ENCODE measurements at regions not wholly inside any gene's neighbourhood (a gene's known extent, or its start where the extent isn't known, plus 50 kb on each side); places are given as distances from the start of the nearest gene placed in this dataset.

DNA sequence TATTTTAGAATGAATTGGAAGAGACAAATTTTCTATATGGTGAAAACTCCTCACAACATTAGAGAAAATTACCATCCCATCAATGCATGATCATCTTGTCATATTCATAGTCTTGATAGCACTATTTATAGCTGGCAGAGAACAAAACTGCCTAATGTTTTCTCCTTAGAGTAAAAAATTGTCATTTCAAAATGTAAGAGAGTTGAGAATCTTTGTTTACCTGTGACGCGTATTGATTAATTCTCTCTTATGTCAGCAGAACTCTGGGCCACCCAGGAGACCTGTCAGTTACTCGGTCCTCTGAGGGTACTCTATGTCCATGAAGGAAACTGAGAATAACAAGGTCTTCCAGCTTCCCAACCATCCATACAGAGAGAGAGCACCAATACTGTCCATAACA is 381.4 kb upstream of the ZP4 start:
- TF ChIP-seq, protein P1, sequence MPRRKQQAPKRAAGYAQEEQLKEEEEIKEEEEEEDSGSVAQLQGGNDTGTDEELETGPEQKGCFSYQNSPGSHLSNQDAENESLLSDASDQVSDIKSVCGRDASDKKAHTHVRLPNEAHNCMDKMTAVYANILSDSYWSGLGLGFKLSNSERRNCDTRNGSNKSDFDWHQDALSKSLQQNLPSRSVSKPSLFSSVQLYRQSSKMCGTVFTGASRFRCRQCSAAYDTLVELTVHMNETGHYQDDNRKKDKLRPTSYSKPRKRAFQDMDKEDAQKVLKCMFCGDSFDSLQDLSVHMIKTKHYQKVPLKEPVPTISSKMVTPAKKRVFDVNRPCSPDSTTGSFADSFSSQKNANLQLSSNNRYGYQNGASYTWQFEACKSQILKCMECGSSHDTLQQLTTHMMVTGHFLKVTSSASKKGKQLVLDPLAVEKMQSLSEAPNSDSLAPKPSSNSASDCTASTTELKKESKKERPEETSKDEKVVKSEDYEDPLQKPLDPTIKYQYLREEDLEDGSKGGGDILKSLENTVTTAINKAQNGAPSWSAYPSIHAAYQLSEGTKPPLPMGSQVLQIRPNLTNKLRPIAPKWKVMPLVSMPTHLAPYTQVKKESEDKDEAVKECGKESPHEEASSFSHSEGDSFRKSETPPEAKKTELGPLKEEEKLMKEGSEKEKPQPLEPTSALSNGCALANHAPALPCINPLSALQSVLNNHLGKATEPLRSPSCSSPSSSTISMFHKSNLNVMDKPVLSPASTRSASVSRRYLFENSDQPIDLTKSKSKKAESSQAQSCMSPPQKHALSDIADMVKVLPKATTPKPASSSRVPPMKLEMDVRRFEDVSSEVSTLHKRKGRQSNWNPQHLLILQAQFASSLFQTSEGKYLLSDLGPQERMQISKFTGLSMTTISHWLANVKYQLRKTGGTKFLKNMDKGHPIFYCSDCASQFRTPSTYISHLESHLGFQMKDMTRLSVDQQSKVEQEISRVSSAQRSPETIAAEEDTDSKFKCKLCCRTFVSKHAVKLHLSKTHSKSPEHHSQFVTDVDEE (CRISPR knock-in tag; IDR thresholded peaks at IDR 0.05) = no peak
- TF ChIP-seq RARB (CRISPR knock-in tag; IDR thresholded peaks at IDR 0.05) = no peak
- TF ChIP-seq, protein P2, sequence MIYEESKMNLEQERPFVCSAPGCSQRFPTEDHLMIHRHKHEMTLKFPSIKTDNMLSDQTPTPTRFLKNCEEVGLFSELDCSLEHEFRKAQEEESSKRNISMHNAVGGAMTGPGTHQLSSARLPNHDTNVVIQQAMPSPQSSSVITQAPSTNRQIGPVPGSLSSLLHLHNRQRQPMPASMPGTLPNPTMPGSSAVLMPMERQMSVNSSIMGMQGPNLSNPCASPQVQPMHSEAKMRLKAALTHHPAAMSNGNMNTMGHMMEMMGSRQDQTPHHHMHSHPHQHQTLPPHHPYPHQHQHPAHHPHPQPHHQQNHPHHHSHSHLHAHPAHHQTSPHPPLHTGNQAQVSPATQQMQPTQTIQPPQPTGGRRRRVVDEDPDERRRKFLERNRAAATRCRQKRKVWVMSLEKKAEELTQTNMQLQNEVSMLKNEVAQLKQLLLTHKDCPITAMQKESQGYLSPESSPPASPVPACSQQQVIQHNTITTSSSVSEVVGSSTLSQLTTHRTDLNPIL (CRISPR knock-in tag; IDR thresholded peaks at IDR 0.05; ENCODE audit: low read depth) = no peak
- no peak for TF ChIP-seq CSDC2 (CRISPR knock-in tag; IDR thresholded peaks at IDR 0.05)
- no peak for TF ChIP-seq ESRRG (CRISPR knock-in tag; IDR thresholded peaks at IDR 0.05)
- ATAC-seq = no peak

DNA sequence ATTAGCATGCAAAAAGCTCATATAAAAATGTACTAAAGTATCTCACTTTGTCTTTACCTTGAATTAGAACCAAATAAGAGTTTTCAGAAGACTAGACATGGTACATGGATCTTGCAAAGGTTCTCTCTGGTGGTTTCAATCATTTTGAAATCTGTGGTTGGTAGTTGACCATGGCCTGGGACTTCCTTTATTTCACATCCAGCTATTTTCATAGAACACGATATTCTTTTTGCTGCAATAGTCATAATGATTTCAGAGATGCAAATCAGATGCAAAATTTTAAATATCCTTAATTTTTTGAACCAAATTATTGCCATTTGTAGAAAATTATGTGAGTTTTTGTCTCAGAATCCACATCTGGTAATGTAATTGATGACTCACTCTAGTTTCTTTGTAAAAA is 375.1 kb upstream of the ZP4 start:
- TF ChIP-seq TOX (CRISPR knock-in tag; IDR thresholded peaks at IDR 0.05; ENCODE audit: borderline replicate concordance) = no peak
- TF ChIP-seq ZFP3 (CRISPR knock-in tag; IDR thresholded peaks at IDR 0.05) = no peak
- TF ChIP-seq, protein P3, sequence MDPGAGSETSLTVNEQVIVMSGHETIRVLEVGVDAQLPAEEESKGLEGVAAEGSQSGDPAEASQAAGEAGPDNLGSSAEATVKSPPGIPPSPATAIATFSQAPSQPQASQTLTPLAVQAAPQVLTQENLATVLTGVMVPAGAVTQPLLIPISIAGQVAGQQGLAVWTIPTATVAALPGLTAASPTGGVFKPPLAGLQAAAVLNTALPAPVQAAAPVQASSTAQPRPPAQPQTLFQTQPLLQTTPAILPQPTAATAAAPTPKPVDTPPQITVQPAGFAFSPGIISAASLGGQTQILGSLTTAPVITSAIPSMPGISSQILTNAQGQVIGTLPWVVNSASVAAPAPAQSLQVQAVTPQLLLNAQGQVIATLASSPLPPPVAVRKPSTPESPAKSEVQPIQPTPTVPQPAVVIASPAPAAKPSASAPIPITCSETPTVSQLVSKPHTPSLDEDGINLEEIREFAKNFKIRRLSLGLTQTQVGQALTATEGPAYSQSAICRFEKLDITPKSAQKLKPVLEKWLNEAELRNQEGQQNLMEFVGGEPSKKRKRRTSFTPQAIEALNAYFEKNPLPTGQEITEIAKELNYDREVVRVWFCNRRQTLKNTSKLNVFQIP (CRISPR knock-in tag; IDR thresholded peaks at IDR 0.05; ENCODE audit: borderline replicate concordance, low read depth) = no peak
- TF ChIP-seq, protein P4, sequence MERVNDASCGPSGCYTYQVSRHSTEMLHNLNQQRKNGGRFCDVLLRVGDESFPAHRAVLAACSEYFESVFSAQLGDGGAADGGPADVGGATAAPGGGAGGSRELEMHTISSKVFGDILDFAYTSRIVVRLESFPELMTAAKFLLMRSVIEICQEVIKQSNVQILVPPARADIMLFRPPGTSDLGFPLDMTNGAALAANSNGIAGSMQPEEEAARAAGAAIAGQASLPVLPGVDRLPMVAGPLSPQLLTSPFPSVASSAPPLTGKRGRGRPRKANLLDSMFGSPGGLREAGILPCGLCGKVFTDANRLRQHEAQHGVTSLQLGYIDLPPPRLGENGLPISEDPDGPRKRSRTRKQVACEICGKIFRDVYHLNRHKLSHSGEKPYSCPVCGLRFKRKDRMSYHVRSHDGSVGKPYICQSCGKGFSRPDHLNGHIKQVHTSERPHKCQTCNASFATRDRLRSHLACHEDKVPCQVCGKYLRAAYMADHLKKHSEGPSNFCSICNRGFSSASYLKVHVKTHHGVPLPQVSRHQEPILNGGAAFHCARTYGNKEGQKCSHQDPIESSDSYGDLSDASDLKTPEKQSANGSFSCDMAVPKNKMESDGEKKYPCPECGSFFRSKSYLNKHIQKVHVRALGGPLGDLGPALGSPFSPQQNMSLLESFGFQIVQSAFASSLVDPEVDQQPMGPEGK (CRISPR knock-in tag; IDR thresholded peaks at IDR 0.05; ENCODE audit: borderline replicate concordance) = no peak
- TF ChIP-seq SNAI2 (CRISPR knock-in tag; IDR thresholded peaks at IDR 0.05) = no peak
- no peak for TF ChIP-seq BACH2 (CRISPR knock-in tag; IDR thresholded peaks at IDR 0.05; ENCODE audit: borderline replicate concordance)
- TF ChIP-seq PPARA (CRISPR knock-in tag; IDR thresholded peaks at IDR 0.05; ENCODE audit: borderline replicate concordance) = no peak
- TF ChIP-seq RARB (CRISPR knock-in tag; IDR thresholded peaks at IDR 0.05) = no peak
- TF ChIP-seq ISL1 (CRISPR knock-in tag; IDR thresholded peaks at IDR 0.05) = no peak
- no peak for ATAC-seq

GRCh38 chr1:238264951-238265350 is 374.2 kb upstream of the ZP4 start:
- no peak for ATAC-seq
- no peak for TF ChIP-seq TCF4 (CRISPR knock-in tag; IDR thresholded peaks at IDR 0.05; ENCODE audit: borderline replicate concordance)
- no peak for TF ChIP-seq OSR1 (CRISPR knock-in tag; IDR thresholded peaks at IDR 0.05)

GRCh38 chr1:238258510-238258909 is 367.8 kb upstream of the ZP4 start:
- ATAC-seq = no peak
- TF ChIP-seq SNAI2 (CRISPR knock-in tag; IDR thresholded peaks at IDR 0.05) = no peak

GRCh38 chr1:238257018-238257621 is 366.4 kb upstream of the ZP4 start:
- peak; percentile 95 for ATAC-seq
- no peak for TF ChIP-seq ARNTL (CRISPR knock-in tag; IDR thresholded peaks at IDR 0.05; ENCODE audit: borderline replicate concordance, low read depth)
- TF ChIP-seq TCF4 (CRISPR knock-in tag; IDR thresholded peaks at IDR 0.05; ENCODE audit: borderline replicate concordance) = no peak
- TF ChIP-seq ZNF70 (CRISPR knock-in tag; IDR thresholded peaks at IDR 0.05) = no peak
- TF ChIP-seq PPARA (CRISPR knock-in tag; IDR thresholded peaks at IDR 0.05; ENCODE audit: borderline replicate concordance) = no peak
- no peak for TF ChIP-seq ESRRG (CRISPR knock-in tag; IDR thresholded peaks at IDR 0.05)
- TF ChIP-seq ZFP30 (CRISPR knock-in tag; IDR thresholded peaks at IDR 0.05) = no peak
- TF ChIP-seq, protein P1 (CRISPR knock-in tag; IDR thresholded peaks at IDR 0.05) = no peak
- no peak for TF ChIP-seq OSR1 (CRISPR knock-in tag; IDR thresholded peaks at IDR 0.05)
- TF ChIP-seq GLIS3 (CRISPR knock-in tag; IDR thresholded peaks at IDR 0.05) = no peak
- no peak for TF ChIP-seq SNAI2 (CRISPR knock-in tag; IDR thresholded peaks at IDR 0.05)
- TF ChIP-seq, protein P4 (CRISPR knock-in tag; IDR thresholded peaks at IDR 0.05; ENCODE audit: borderline replicate concordance) = no peak; the same call in 1 of the 2 replicates
- peak; percentile 78 for TF ChIP-seq TOX (CRISPR knock-in tag; IDR thresholded peaks at IDR 0.05; ENCODE audit: borderline replicate concordance)
- TF ChIP-seq, protein P3 (CRISPR knock-in tag; IDR thresholded peaks at IDR 0.05; ENCODE audit: borderline replicate concordance, low read depth) = no peak; the same call in 1 of the 2 replicates

All from SK-N-SH treated with all-trans-retinoic acid at 6 μM for 48 hours (cell line).